ENCODE measurements at regions not wholly inside any gene's neighbourhood (a gene's known extent, or its start where the extent isn't known, plus 50 kb on each side); places are given as distances from the start of the nearest gene placed in this dataset.

DNA sequence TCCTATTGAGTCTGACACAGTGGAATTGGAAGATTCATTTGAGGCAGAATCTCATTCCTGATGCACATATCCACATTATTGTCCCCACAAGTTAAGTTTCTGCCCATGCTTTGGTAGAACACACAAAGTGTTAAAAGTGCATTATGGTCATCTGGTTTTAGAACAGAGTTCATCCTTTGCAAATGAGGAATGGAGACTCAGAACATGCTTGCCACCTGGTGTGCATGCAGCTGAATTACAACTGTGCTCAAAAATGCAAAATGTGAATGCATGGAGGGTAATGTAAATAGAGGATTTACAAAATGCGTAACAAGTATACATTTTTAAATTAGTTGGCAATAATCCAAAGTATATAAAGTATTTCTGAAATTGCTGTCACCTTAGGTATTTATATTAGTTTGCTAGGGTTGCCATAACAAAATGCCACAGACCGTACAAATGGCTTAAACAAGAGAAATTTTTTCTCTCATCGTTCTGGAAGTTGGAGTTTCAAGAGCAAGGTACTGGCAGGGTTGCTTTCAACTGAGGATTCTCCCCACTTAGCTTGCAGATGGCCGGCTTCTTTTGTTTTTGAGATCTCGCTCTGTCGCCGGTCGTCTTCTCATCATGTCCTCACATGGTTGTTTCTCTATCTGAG is 671.1 kb downstream of the TAF11L14 start:
- no peak overlapping the region for H3K27ac Mint-ChIP-seq
- no peak overlapping the region for H3K4me3 Mint-ChIP-seq
- H3K9me3 Mint-ChIP-seq: no peaks in the 10 kb centered on the region
- intact Hi-C loops (cut with micrococcal nuclease): loop anchor here (1.0 kb wide), 1 partner anchor 1089 kb away; no protein-coding TSS in a partner anchor
- peaks cover 7% of the 10 kb centered on the region for H3K4me1 Mint-ChIP-seq (ENCODE audit: low read depth)
- H3K27me3 Mint-ChIP-seq: peaks cover 2% of the 10 kb centered on the region
- H3K36me3 Mint-ChIP-seq (ENCODE audit: low read depth): no peaks in the 10 kb centered on the region

DNA sequence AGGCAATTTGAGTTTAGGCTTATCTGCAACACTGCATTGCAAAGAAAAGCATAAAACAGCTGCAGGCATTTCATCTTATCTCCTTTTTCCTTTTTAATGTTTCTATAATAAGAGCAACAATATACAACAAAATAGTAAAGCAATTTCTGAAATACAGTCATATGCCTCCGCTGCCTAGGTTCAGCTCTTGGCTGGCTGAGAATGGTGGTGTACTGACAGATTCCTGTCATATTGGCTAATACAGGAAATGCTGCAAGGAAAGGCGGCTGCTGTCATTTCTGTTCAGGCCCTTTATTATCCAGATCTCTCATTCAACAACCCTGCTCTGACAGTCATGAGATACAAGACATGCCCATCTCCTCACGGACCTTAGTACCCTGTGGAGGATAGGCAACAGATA is 677.0 kb downstream of the TAF11L14 start:
- no peaks in the 10 kb centered on the region for H3K9me3 Mint-ChIP-seq
- no peaks in the 10 kb centered on the region for H3K36me3 Mint-ChIP-seq (ENCODE audit: low read depth)
- H3K27me3 Mint-ChIP-seq: no peaks in the 10 kb centered on the region
- no peak overlapping the region for H3K4me3 Mint-ChIP-seq
- no peak overlapping the region for H3K27ac Mint-ChIP-seq
- H3K4me1 Mint-ChIP-seq (ENCODE audit: low read depth): peaks cover 21% of the 10 kb centered on the region
- intact Hi-C loops (cut with micrococcal nuclease): loop anchor here (10.0 kb wide), 1 partner anchor 1516 kb away; no protein-coding TSS in a partner anchor

DNA sequence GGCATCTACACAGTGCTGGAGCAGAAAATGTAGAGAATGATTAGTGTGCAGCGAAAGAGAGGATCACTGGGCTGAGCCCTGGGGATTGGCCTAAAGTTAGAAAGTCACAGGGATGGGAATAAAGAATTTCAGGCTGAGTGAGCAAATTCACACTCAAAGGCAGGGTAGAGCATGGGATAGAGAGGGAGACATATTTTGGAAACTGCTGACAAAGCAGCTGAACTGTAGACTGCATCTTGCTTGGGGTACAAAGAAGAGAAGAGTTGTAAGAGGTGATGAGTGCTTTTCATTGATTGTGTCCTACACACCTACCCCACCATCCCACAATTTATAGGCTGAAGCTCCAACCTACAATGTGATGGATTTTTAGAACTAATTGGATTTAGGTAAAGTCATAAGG is 677.8 kb downstream of the TAF11L14 start:
- intact Hi-C loops (cut with micrococcal nuclease): loop anchor here (10.0 kb wide), 1 partner anchor 1517 kb away; no protein-coding TSS in a partner anchor
- Mint-ChIP-seq H3K4me1 (ENCODE audit: low read depth) (peaks cover 21% of the 10 kb centered on the region), H3K4me3 (no peak overlapping the region), H3K36me3 (ENCODE audit: low read depth) (no peaks in the 10 kb centered on the region), H3K27me3 (no peaks in the 10 kb centered on the region), H3K27ac (no peak overlapping the region), H3K9me3 (no peaks in the 10 kb centered on the region)

DNA sequence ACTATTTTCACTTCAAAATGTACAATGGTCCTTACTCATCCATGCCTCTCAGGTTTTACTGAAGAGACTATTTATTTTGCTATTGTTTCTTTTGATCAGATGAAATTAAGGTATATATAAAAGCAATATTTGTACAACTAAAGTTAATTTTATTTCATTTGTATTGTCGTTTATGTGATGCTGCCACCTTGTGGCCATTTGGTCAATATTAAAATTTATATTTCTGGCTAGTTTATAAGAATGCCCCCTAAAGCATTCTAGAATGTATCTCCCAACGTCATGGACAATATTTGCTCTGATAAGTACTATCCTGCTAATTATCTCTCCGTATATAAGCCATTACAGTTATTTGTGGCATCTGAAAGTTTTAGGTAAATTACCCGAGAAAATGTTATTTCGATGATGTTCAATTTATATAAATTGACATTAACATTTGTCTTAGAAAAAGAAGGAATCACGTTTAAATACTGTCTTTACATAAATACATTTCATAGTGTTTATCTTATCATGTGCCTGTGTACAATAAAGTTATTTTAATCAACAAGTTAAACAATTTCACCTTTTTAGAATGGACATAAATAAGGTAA is 680.0 kb downstream of the TAF11L14 start:
- Mint-ChIP-seq H3K4me1 (ENCODE audit: low read depth) (peaks cover 14% of the 10 kb centered on the region), H3K4me3 (no peak overlapping the region), H3K36me3 (ENCODE audit: low read depth) (no peaks in the 10 kb centered on the region), H3K27me3 (no peaks in the 10 kb centered on the region), H3K9me3 (no peaks in the 10 kb centered on the region), H3K27ac (no peak overlapping the region)
- intact Hi-C loops (cut with micrococcal nuclease): loop anchor here (10.0 kb wide), 1 partner anchor 1519 kb away; no protein-coding TSS in a partner anchor

DNA sequence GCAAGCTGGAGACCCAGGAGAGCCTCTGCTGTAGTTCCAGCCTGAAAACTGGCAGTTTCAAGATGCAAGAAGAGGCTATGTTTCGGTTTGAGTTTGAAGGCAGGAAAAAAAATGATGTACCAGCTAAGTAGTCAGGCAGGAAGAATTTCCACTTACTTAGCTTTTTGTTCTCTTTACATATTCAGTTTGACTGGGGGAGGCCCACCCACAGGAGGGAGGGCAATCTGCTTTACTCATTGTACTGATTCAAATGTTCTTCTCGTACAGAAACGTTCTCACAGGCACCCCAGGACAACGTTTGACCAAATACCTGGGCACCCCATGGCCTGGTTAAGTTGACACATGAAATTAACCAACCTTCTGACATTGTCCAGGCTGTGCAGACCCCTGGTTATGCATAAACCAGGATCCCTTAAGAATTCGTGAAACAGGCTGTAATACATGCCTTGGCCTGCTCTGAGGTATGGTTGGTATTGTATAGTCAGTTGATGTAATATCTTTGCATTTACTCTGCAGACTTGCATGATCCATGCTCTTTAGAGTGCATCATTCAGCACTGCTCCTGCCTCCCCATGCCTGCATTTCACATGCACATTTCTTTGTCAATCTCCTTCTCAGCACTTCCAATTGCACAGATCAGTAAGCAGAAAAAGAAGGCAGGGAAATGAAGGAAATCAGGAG is 687.1 kb downstream of the TAF11L14 start:
- Mint-ChIP-seq H3K4me3 (no peak overlapping the region), H3K9me3 (peaks cover 11% of the 10 kb centered on the region), H3K27me3 (no peaks in the 10 kb centered on the region), H3K27ac (no peak overlapping the region), H3K36me3 (ENCODE audit: low read depth) (no peaks in the 10 kb centered on the region), H3K4me1 (ENCODE audit: low read depth) (peaks cover 10% of the 10 kb centered on the region)
- intact Hi-C loops (cut with micrococcal nuclease): no loop called here

DNA sequence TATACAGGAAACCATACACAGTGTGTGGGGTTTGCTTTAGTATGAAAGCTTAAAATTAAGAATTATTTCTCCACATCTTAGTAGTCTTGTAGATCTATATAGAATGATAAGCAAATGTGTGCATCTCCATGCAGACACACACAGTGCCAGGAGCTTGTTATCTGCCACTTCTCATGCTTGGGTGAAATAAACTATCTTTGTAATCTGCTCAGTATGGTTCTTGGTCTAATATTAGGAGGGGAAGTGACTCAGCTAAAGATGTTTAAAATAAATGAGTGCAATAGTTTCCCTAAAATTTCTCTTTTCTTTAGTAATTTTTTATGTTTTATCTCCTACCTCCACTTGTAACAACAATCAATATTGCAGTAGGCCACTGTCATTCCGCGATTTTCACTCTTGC is 689.6 kb downstream of the TAF11L14 start:
- Mint-ChIP-seq H3K4me1 (ENCODE audit: low read depth) (peaks cover 10% of the 10 kb centered on the region), H3K27me3 (no peaks in the 10 kb centered on the region), H3K9me3 (peaks cover 11% of the 10 kb centered on the region), H3K36me3 (ENCODE audit: low read depth) (no peaks in the 10 kb centered on the region), H3K4me3 (no peak overlapping the region), H3K27ac (no peak overlapping the region)
- intact Hi-C loops (cut with micrococcal nuclease): no loop called here

DNA sequence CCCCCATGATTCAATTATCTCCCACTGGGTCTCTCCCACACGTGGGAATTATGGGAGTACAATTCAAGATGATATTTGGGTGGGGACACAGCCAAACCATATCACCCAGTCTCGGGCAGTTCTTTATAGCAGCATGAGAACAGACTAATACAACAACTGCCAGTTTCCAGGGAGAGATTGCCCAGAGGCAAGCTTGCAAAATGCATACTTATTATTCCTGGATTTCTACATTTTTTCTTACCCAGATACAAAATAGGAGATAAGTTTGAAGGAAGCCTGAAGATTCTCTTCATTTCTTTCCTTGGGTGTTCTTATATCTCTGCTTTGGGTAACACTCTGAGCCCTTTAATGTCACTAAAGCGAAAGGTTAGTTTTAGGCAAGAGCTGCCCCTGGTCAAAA is 691.2 kb downstream of the TAF11L14 start:
- Mint-ChIP-seq H3K4me3 (no peak overlapping the region), H3K36me3 (ENCODE audit: low read depth) (no peaks in the 10 kb centered on the region), H3K4me1 (ENCODE audit: low read depth) (peaks cover 10% of the 10 kb centered on the region), H3K9me3 (peaks cover 11% of the 10 kb centered on the region), H3K27ac (no peak overlapping the region), H3K27me3 (no peaks in the 10 kb centered on the region)
- intact Hi-C loops (cut with micrococcal nuclease): no loop called here

DNA sequence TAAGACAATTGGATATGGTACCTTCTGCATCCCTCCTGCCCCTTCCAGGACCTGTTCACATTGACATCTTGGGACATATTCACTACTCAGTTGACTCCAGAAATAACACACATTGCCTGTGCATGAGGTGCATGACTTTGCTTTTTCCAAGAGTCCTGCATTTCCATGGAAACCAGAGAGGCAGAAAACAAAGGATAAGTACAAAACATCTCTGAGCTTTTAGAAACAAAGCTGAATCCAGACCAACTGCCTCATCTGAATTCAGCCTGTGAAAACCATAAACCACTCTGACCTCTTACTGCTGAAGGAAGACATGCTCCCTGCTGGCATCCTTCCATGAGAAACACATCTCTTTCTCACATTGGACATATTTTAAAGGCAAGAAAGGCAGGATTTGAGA is 695.1 kb downstream of the TAF11L14 start:
- no peak overlapping the region for H3K27ac Mint-ChIP-seq
- no peaks in the 10 kb centered on the region for H3K36me3 Mint-ChIP-seq (ENCODE audit: low read depth)
- H3K4me1 Mint-ChIP-seq (ENCODE audit: low read depth): peaks cover under 1% of the 10 kb centered on the region
- H3K27me3 Mint-ChIP-seq: no peaks in the 10 kb centered on the region
- H3K4me3 Mint-ChIP-seq: no peak overlapping the region
- intact Hi-C loops (cut with micrococcal nuclease): no loop called here
- H3K9me3 Mint-ChIP-seq: peaks cover 11% of the 10 kb centered on the region

DNA sequence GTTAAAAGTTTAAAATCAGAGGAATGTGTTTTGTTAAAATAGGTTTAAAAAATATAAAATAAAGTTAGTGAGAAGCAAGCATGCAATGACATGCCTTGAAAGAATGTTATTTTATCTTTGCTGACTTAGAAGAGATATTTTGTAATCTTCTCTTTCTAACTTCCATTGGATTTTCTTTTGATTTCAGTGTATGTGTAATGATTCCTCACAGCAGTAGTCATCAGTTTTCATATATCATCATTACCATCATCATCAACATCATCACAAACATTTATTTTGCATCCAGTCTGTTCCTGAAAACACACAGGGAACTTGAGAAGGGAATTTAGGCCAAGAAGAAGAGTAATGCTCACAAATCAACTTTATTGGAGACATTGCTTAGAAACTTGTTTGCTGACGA is 699.6 kb downstream of the TAF11L14 start:
- Mint-ChIP-seq H3K4me3 (no peak overlapping the region), H3K27me3 (no peaks in the 10 kb centered on the region), H3K27ac (no peak overlapping the region), H3K36me3 (ENCODE audit: low read depth) (no peaks in the 10 kb centered on the region), H3K9me3 (no peaks in the 10 kb centered on the region), H3K4me1 (ENCODE audit: low read depth) (no peaks in the 10 kb centered on the region)
- intact Hi-C loops (cut with micrococcal nuclease): no loop called here

DNA sequence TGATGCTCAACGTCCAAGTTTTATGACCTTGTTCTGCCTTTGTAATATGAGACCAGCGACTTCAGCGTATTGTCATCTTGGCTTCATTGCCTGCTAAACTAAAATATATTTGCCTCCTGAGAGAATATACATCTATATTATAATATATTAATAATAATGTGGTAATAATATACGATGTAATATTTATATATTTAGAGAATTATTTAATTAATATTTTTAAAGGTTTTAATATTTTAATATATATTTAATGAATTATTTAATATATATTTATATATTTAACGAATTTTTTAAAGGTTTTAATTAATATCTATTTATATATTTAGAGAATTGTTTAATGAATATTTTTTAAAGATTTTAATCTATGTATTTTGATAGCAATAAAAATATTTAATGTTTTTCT is 700.7 kb downstream of the TAF11L14 start:
- no peaks in the 10 kb centered on the region for H3K36me3 Mint-ChIP-seq (ENCODE audit: low read depth)
- intact Hi-C loops (cut with micrococcal nuclease): no loop called here

DNA sequence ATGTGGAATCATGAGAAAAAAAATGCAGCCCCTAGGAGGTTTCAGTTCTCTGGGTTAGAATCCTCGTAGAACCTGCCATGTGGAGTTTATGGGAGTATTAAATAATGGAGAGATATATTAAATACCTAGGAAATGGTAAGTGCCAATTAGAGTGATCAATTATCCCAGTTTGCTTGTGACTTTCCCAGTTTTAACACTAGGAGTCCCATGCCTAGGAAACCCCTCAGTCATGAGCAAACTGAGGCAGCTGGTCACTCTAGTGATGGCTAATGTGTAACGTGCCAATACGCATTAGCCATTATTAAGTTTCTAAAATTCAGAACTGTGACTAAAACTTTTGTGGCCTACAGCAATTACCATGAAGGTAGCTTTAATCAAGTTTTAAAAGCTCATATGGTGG is 720.6 kb downstream of the TAF11L14 start:
- intact Hi-C loops (cut with micrococcal nuclease): no loop called here
- Mint-ChIP-seq H3K9me3 (peaks cover 2% of the 10 kb centered on the region), H3K27me3 (no peaks in the 10 kb centered on the region), H3K4me1 (ENCODE audit: low read depth) (no peaks in the 10 kb centered on the region), H3K4me3 (no peak overlapping the region), H3K27ac (no peak overlapping the region), H3K36me3 (ENCODE audit: low read depth) (no peaks in the 10 kb centered on the region)

More for the DNA sequence above, 700.7 kb downstream of the TAF11L14 start:
- Mint-ChIP-seq H3K4me1 (ENCODE audit: low read depth) (no peaks in the 10 kb centered on the region), H3K27me3 (no peaks in the 10 kb centered on the region), H3K4me3 (no peak overlapping the region), H3K27ac (no peak overlapping the region), H3K9me3 (no peaks in the 10 kb centered on the region)

DNA sequence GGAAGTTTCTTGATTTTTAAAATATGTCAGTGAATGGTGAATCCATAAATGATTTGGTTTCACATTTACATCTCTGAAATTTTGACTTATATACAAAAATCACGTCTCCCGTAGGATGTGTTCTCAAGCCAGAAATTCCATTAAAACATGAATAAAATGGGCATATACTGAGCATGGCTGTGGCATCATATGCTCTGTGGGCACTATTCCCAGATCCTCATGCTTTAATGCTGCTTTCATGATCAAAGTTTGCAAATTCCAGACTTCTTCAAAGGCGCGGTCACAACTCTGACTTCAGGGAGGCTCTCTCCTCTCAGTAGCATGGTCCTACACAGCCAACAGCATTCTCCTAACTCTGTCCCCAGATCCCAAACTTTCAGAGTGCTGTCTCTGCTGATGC is 723.2 kb downstream of the TAF11L14 start:
- intact Hi-C loops (cut with micrococcal nuclease): no loop called here
- no peak overlapping the region for H3K27ac Mint-ChIP-seq
- no peaks in the 10 kb centered on the region for H3K4me1 Mint-ChIP-seq (ENCODE audit: low read depth)
- no peaks in the 10 kb centered on the region for H3K27me3 Mint-ChIP-seq
- no peaks in the 10 kb centered on the region for H3K36me3 Mint-ChIP-seq (ENCODE audit: low read depth)
- H3K4me3 Mint-ChIP-seq: no peak overlapping the region
- no peaks in the 10 kb centered on the region for H3K9me3 Mint-ChIP-seq

DNA sequence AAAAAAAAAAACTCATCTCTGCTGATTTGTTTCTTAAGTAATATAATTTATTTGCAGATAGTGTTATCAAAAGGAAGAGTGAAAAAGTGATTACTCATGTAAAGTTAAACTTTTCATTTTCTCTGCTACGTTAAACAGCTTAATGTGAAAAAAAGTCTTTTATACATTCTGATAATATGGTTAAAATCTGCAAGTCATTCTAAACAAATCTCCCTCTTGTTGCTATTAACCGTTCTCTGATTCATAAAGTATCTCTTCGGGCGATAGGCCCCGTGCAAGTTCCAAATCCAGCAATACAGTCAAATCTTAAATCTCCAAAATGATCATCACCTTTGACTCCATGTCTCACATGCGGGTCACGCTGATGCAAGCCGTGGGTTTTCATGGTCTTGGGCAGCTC is 732.0 kb downstream of the TAF11L14 start:
- no peaks in the 10 kb centered on the region for H3K27me3 Mint-ChIP-seq
- intact Hi-C loops (cut with micrococcal nuclease): no loop called here
- H3K4me3 Mint-ChIP-seq: no peak overlapping the region
- no peaks in the 10 kb centered on the region for H3K36me3 Mint-ChIP-seq (ENCODE audit: low read depth)
- H3K27ac Mint-ChIP-seq: no peak overlapping the region
- H3K4me1 Mint-ChIP-seq (ENCODE audit: low read depth): no peaks in the 10 kb centered on the region
- no peaks in the 10 kb centered on the region for H3K9me3 Mint-ChIP-seq

DNA sequence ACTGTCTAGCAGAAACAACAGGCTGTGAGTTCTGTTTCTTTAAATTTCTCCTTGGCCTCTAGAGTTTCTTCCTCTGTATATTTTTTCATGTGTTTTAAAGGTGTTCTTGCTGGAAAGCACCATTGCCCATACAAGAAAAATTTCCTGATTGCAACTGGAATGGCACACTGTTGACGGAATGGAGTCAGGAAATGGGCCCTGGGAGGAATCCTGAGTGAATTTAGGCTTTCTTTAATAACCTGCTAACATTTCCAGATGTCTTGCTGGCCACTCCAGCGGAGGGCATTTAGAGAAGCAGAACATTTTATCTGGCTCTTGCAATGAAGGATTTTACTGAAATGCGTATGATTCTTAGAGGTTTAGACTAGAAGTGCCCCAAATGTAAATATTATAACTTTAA is 736.3 kb downstream of the TAF11L14 start:
- no peaks in the 10 kb centered on the region for H3K4me1 Mint-ChIP-seq (ENCODE audit: low read depth)
- no peaks in the 10 kb centered on the region for H3K36me3 Mint-ChIP-seq (ENCODE audit: low read depth)
- no peak overlapping the region for H3K27ac Mint-ChIP-seq
- intact Hi-C loops (cut with micrococcal nuclease): no loop called here
- H3K9me3 Mint-ChIP-seq: no peaks in the 10 kb centered on the region
- no peak overlapping the region for H3K4me3 Mint-ChIP-seq
- no peaks in the 10 kb centered on the region for H3K27me3 Mint-ChIP-seq
